GM21786 (cell line): ENCODE measurements at regions not wholly inside any gene's neighbourhood (a gene's known extent, or its start where the extent isn't known, plus 50 kb on each side); places are given as distances from the start of the nearest gene placed in this dataset.
"Not testable (repeated sequence)": the region's sequence is repeated elsewhere in the genome, so short reads cannot be mapped to it uniquely, and the experiment has no call there.

Experiments used
- ATAC-seq: cut with Tn5 transposase; IDR thresholded peaks from one replicate; pipeline ENCODE4 v1.9.1; 2021; ENCODE audit not compliant: unreplicated experiment

DNA sequence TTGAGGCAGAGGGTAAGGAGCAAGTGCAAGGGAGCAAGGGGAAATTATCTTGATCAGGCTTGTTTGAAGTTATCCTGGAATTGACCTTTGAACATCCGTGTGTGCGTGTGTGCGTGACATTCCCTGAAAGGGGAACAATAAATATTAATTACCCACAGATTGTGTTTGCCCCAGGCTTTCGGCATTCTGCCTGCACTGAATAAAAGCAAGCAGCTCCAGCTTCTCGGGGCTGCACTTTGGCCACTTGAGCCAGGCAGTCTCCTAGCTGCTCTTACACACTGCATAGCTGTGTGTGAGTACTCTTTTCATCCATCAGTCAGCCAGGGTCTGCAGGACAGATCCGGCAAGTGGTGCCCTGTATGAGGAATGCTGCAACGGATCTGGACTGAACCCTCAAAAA, 107.7 kb upstream of the BTN3A2 start:
- no peak for ATAC-seq

DNA sequence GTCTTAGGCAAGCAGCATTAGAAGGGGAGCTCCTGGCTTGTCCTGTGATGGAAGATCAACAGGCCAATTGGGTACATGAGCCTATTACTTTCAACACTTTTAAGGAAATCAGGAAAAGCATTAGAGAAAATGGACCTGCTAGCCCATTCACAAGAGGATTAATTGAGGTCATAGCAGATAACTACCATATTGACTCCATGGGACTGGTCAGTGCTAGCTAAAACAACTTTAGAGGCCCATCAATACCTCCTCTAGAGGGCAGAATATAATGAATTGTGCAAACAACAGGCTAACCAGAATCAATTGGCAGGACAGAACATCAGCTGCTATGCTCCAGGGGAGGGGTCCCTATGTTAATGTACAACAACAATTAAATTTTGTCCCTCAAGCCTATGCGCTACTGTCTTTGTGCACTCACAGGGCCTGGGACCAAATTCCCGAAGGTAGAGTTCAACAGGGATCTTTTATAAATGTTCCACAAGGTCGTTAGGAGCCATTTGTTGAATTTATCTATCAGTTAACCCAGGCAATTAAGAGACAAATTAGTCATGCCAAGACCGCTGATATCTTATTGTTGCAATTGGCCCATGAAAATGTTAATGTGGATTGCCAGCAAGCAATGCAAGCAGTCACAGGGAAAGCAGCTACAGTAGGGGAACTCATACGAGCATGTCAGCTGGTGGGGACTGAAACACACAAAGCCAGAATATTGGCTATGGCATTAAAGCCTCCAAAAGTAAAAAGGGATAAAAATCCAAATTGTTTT, 106.6 kb upstream of the BTN3A2 start:
- no peak for ATAC-seq

DNA sequence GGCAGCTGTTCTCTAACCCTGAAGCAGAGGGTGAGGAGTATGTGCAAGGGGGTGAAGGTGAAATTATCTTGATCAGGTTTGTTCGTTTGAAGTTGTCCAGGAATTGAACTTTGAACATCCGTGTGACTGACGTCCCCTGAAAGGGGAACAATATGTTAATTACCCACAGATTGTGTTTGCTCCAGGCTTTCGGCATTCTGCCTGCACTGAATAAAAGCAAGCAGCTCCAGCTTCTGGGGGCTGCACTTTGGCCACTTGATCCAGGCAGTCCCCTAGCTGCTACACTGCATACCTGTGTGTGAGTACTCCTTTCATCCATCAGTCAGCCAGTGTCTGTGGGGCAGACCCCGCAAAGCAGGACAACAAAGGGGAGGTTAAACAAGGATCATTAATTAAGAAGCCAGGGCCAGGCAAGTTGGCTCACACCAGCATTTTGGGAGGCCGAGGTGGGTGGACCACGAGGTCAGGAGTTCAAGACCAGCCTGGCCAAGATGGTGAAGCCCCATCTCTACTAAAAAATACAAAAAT, 104.8 kb upstream of the BTN3A2 start:
- ATAC-seq, result no peak

GRCh38 chr6:26260725-26261490, 104.1 kb upstream of the BTN3A2 start:
- no peak for ATAC-seq

GRCh38 chr6:26264547-26264946, 100.5 kb upstream of the BTN3A2 start:
- ATAC-seq, result no peak

GRCh38 chr6:26267083-26267589, 97.9 kb upstream of the BTN3A2 start:
- ATAC-seq, result no peak

DNA sequence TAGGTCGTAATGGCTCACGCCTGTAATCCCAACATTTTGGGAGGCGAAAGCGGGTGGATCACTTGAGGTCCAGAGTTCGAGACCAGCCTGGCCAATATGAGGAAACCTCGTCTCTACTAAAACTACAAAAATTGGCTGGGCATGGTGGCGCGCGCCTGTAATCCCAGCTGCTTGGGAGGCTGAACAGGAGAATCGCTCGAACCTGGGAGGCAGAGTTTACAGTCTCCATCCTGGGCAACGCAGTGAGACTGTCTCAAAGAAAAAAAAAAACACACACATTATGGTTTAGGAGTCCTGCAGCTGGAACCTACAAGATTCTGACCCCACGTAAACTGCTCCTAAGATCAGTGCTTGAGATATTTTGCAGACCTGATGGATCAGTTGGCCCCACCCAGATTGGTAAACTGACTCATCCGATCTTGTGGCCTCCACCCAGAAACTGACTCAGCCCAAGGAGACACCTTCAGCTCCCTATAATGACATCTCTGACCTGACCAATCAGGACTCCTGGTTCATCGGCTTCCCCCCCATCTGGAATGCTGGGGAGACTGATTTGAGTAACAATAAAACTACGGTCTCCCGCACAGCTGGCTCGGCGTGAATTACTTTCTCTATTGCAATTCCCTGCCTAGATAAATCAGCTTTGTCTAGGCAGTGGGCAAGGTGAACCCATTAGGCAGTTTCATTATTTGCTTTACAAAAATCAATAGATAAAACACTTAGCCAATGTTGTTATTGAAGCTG, 96.2 kb upstream of the BTN3A2 start:
- ATAC-seq, result no peak

GRCh38 chr6:26269531-26270485, 95.2 kb upstream of the BTN3A2 start:
- ATAC-seq, result no peak

- ATAC-seq, result no peak
Observed at GRCh38 chr6:26270486-26270861, 94.5 kb upstream of the BTN3A2 start.

DNA sequence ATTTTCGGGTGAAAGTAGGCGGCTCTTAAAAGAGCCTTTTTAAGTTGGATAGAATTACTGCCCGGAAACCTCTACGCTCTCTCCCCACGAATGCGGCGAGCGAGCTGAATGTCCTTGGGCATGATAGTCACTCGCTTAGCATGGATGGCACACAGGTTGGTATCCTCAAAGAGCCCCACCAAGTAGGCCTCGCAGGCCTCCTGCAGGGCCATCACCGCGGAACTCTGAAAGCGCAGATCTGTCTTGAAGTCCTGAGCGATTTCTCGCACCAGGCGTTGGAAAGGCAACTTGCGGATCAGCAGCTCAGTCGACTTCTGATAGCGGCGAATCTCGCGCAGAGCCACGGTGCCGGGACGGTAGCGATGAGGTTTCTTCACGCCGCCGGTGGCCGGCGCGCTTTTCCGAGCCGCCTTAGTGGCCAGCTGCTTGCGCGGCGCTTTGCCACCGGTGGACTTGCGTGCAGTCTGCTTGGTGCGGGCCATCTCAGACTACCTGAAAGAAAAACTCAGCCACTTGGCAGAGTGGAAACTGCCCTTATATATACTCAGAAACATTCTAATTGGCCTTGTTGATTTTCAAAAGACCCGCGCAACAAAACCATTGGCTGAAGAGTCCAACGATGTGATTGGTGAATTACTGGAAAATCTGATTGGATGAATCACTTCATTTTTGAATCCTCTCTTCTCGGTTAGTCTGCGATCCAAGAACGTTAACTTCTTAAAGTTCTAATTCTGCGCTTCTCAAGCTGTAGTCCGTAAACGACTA, 93.9 kb upstream of the BTN3A2 start:
- peak; percentile 36 for ATAC-seq

DNA sequence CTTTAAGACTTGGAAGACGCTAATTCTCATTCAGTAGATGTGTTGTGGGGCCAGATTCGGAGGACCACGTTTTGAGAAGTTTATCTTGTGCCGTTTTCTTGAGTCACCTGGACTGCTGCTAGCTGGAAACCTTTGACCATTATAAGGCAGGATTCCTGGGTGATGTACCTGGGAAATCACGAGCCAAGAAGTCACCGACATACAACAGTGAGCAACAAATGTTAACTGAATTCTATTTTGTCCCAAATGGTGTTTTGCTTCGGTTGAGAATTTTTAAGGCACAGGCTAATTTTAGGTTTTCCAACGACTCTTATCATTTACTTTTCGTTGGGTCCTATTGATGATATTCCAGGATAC, 93.4 kb upstream of the BTN3A2 start:
- ATAC-seq, result no peak

GRCh38 chr6:26272171-26272637, 92.8 kb upstream of the BTN3A2 start:
- ATAC-seq, result peak; percentile 14

DNA sequence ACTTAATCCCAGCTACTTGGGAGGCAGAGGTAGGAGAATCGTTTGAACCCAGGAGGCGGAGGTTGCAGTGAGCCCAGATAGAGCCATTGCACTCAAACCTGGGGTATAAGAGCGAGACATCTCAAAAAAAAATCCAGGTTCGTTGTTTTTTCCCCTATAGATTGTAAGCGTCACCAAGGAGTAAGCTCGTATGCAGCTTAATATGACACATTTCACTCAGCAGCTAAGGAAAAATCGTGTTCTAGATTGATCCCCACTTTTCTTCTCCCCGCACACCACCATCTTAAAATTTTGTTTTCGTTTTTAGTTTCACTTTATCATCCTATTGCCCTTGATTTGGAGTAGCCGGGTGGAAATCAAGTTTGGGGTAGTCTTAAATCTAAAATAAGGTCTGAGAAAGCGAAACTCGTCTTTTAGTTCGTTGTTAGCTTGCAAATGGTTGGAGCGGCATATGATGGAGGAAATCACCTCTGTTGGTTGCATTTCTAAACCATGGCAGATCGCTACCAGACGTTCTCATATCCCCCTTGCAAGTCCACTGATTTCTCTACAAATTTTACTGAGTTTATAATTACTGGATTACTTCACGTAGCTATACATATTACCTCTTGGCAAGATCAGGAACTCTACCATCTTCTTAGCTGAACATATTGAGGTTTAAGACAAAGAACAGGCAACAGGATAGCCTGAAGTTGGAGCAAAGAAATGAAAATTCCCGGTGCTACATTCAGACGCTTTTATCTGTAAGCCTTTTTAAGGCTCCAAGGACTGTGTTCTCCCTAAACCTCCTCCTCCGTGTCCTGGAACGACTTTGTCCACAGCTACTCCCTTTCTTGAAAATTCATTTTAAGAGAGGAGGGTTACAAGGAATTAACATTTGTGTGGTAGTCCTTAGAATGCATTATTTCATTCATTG, 91.1 kb upstream of the BTN3A2 start:
- no peak for ATAC-seq

DNA sequence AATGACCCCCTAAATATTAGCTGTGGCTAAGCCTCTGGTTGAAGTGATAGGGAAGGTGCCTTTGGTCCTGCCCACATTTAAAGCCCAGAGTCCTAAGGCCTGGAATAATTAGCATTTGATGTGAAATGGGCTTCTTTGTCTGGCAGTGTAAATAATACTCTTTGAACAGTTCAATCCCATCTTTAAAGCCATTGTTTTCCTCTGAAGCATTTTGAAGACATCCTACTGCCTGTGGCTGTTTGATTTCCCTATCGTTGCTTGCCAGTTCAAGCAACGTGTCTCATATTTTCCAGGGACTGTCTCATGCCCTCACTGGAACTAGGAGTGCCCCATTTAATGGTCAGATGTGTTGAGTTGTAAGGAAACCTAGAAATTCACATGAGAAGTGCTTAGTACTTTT, 89.3 kb upstream of the BTN3A2 start:
- no peak for ATAC-seq

- ATAC-seq, result no peak
Observed at GRCh38 chr6:26276841-26277648, 88.0 kb upstream of the BTN3A2 start.

DNA sequence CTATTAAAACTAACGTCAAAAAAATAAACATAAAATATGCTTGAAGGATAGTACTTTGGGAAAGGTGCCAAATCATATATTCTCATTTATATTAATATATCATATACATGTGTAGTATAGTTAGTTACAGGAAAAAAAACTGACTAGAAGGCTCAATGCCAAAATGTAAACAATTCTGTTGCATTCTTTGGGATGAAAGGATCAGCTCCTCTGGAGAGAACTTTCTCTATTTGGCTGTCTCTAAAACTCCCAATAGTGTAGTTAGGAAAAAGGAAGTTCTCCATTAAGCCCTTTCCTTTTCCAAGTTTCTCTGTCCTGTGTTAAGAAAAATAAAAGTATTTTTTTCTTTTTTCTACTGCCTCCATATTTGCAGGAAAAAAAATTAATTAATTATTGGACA, 86.5 kb upstream of the BTN3A2 start:
- no peak for ATAC-seq

DNA sequence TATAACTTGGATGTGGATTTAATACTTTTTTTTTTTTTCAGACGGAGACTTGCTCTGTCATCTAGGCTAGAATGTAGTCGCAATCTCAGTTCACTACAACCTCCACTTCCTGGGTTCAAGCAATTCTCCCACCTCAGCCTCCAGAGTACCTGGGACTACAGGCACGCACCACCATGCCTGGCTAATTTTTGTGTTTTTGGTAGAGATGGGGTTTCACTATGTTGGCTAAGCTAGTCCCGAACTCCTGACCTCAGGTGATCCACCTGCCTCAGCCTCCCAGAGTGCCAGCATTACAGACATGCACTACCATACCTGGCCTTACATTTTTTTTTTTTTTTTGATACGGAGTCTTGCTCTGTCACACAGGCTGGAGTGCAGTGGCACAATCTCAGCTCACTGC, 85.6 kb upstream of the BTN3A2 start:
- not testable (repeated sequence) for ATAC-seq

GRCh38 chr6:26280407-26280806, 84.6 kb upstream of the BTN3A2 start:
- ATAC-seq, result no peak
